Muscle layer of colon (tissue), 2 donors: ENCODE measurements at regions not wholly inside any gene's neighbourhood (a gene's known extent, or its start where the extent isn't known, plus 50 kb on each side); places are given as distances from the start of the nearest gene placed in this dataset.

ENCODE experiments used
- H3K27ac ChIP-seq: one replicate; pipeline ENCODE4 v1.7.0; 2013; ENCODE audit warnings: low read depth, mild to moderate bottlenecking, low read length, moderate library complexity
- H3K27me3 ChIP-seq, 2 donors: one replicate each; pipeline ENCODE4 v1.7.0; 2013; ENCODE audit warnings: low read length in 2 of 2, mild to moderate bottlenecking in 2 of 2; ENCODE audit not compliant: insufficient read depth in 2 of 2, control insufficient read depth in 1 of 2
- H3K36me3 ChIP-seq: one replicate; pipeline ENCODE4 v1.7.0; 2013; ENCODE audit warnings: mild to moderate bottlenecking, low read length; ENCODE audit not compliant: insufficient read depth
- H3K4me1 ChIP-seq: one replicate; pipeline ENCODE4 v1.7.0; 2013; ENCODE audit warnings: mild to moderate bottlenecking, low read length; ENCODE audit not compliant: insufficient read depth
- H3K4me3 ChIP-seq, 2 donors: one replicate each; pipeline ENCODE4 v1.7.0; 2013; ENCODE audit warnings: low read length in 2 of 2, low read depth in 1 of 2, mild to moderate bottlenecking in 1 of 2, moderate library complexity in 1 of 2
- H3K9ac ChIP-seq: one replicate; pipeline ENCODE4 v1.7.0; 2013; ENCODE audit warnings: low read length
- H3K9me3 ChIP-seq: one replicate; pipeline ENCODE4 v1.7.0; 2013; ENCODE audit warnings: mild to moderate bottlenecking, low read length
- donor health status: abdominal sarcoma.
- donor health status: Adenocarcinoma of cecum.

DNA sequence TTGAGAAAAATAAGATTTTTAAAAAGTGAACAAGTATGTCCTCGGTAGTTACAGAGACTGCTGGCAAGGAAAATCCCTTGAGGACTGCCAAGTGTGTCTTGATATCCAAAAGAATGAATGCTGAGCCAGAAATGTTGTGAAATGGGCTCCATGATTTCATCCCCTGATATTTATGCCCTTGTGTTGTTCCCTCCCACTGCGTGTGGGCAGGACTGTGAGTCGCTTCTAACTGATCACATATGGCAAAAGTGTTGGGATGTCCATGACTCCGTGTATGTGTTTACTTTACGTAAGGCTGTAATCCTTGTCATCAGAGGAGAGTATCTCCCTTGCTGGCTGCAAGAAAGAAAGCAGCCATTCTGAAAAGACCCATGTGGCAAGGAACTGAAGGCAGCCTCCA, 285.1 kb downstream of the SS18 start:
- H3K9ac ChIP-seq: no peak overlapping the region
- H3K4me3 ChIP-seq: no peak overlapping the region
- no peaks in the 10 kb centered on the region for H3K27me3 ChIP-seq
- H3K9me3 ChIP-seq: no peaks in the 10 kb centered on the region
- H3K4me1 ChIP-seq: no peaks in the 10 kb centered on the region
- no peak overlapping the region for H3K27ac ChIP-seq
- no peaks in the 10 kb centered on the region for H3K36me3 ChIP-seq

DNA sequence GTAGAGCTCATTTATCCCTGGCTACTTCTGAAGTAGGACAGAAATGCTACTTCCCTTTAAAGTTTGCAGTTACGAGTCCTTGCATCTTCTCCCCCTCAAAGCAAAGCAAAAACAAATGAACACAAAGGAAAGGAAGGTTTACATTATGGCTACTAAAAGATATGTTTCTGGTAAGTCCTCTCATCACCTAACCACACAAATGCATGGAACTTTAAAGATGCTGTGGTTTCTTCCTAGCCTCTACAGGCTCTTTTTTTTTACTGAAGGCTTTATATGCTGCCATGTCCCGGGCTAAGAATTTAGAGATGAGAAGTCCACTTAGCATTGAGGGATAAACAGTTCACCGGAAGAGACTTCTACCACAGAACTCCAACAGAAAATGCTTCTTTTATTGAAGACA, 291.2 kb downstream of the SS18 start:
- no peak overlapping the region for H3K9ac ChIP-seq
- no peaks in the 10 kb centered on the region for H3K9me3 ChIP-seq
- no peak overlapping the region for H3K27ac ChIP-seq
- no peaks in the 10 kb centered on the region for H3K36me3 ChIP-seq
- no peaks in the 10 kb centered on the region for H3K4me1 ChIP-seq
- no peak overlapping the region for H3K4me3 ChIP-seq
- H3K27me3 ChIP-seq: no peaks in the 10 kb centered on the region

DNA sequence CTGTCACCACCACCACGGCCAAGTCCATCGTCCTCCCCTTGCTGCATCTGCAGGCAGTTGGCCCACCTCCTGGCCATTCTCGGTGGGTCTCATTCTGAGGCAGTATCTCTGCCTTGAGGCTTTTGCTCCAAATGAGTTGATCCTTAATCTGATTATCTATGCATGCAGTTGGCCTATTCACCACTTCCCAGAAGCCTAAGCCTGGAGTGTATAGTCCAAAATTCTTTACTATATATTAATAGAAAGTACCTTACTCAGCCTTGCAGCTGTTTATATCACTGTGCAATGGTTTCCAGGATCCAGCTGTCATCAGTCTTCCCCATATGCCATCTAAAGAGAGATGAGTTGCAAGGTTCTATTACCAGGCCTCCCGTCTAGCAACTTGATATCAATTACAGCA, 292.4 kb downstream of the SS18 start:
- no peak overlapping the region for H3K9ac ChIP-seq

GRCh38 chr18:25795213-25795612, 295.2 kb downstream of the SS18 start:
- Histone ChIP-seq H3K9me3 (no peaks in the 10 kb centered on the region), H3K4me1 (no peaks in the 10 kb centered on the region), H3K9ac (no peak overlapping the region), H3K27me3 (no peaks in the 10 kb centered on the region), H3K4me3 (no peak overlapping the region), H3K36me3 (no peaks in the 10 kb centered on the region), H3K27ac (no peak overlapping the region)

More for the DNA sequence above, 292.4 kb downstream of the SS18 start:
- H3K27ac ChIP-seq: no peak overlapping the region
- H3K36me3 ChIP-seq: no peaks in the 10 kb centered on the region
- H3K4me3 ChIP-seq: no peak overlapping the region
- no peaks in the 10 kb centered on the region for H3K4me1 ChIP-seq
- H3K9me3 ChIP-seq: no peaks in the 10 kb centered on the region
- H3K27me3 ChIP-seq: no peaks in the 10 kb centered on the region

GRCh38 chr18:25787276-25787675, 303.1 kb downstream of the SS18 start:
- Histone ChIP-seq H3K27me3 (no peaks in the 10 kb centered on the region), H3K9me3 (no peaks in the 10 kb centered on the region), H3K9ac (no peak overlapping the region), H3K27ac (no peak overlapping the region), H3K4me3 (no peak overlapping the region), H3K4me1 (no peaks in the 10 kb centered on the region), H3K36me3 (no peaks in the 10 kb centered on the region)

- no peaks in the 10 kb centered on the region for H3K4me1 ChIP-seq
- H3K27me3 ChIP-seq: no peaks in the 10 kb centered on the region
- no peak overlapping the region for H3K27ac ChIP-seq
- no peak overlapping the region for H3K4me3 ChIP-seq
- no peaks in the 10 kb centered on the region for H3K9me3 ChIP-seq
- no peak overlapping the region for H3K9ac ChIP-seq
- no peaks in the 10 kb centered on the region for H3K36me3 ChIP-seq
Measured at GRCh38 chr18:25786758-25787157, 303.7 kb downstream of the SS18 start.

DNA sequence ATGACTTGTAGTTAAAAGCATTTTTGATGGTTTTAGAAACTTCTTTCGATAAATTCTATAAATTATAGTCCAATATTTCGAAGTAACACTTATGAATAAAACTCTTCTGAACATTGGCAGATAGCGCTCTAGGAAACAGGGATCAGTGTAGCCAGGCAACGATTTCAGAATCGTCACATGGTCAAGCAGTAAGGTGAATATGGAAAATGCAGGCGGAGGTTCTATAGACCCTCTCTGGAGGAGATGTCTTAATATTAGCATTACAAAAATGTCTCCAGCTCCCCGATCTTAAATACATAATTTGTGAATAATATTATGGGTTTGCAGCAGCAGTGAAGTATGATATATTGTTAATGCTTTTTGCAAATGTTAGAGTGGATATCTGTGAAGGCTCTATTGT, 310.3 kb downstream of the SS18 start:
- Histone ChIP-seq H3K27me3 (no peaks in the 10 kb centered on the region), H3K9me3 (no peaks in the 10 kb centered on the region), H3K36me3 (no peaks in the 10 kb centered on the region), H3K9ac (no peak overlapping the region), H3K4me3 (no peak overlapping the region), H3K4me1 (no peaks in the 10 kb centered on the region), H3K27ac (no peak overlapping the region)

DNA sequence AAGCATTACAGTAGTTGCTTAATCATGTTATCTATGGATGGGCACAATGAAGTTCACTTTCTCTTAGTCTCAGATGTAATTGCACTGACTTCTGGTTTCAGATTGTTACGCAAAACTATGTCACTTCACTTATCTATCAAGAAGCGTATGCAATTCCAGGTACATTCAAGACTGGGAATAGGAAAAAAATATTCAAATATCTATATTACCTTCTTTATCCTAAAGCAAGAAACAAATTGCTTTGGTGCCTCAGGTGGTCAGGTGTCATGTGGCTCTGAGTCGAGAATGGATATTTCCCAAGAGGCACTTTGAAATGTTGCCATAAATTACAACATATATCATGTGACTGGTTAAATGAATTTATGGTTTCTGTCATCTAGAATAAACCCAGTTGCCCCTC, 318.6 kb downstream of the SS18 start:
- H3K27me3 ChIP-seq: no peaks in the 10 kb centered on the region
- no peak overlapping the region for H3K4me3 ChIP-seq
- H3K9ac ChIP-seq: no peak overlapping the region
- H3K36me3 ChIP-seq: no peaks in the 10 kb centered on the region
- no peaks in the 10 kb centered on the region for H3K4me1 ChIP-seq
- no peaks in the 10 kb centered on the region for H3K9me3 ChIP-seq
- H3K27ac ChIP-seq: no peak overlapping the region

- Histone ChIP-seq H3K4me3 (no peak overlapping the region), H3K9me3 (no peaks in the 10 kb centered on the region), H3K9ac (no peak overlapping the region), H3K36me3 (no peaks in the 10 kb centered on the region), H3K27me3 (no peaks in the 10 kb centered on the region), H3K4me1 (no peaks in the 10 kb centered on the region), H3K27ac (no peak overlapping the region)
Measured at GRCh38 chr18:25764777-25765176, 325.6 kb downstream of the SS18 start.

GRCh38 chr18:25759111-25759510, 331.3 kb downstream of the SS18 start:
- H3K4me1 ChIP-seq: no peaks in the 10 kb centered on the region
- no peaks in the 10 kb centered on the region for H3K36me3 ChIP-seq
- no peaks in the 10 kb centered on the region for H3K27me3 ChIP-seq
- no peak overlapping the region for H3K27ac ChIP-seq
- H3K4me3 ChIP-seq: no peak overlapping the region
- no peak overlapping the region for H3K9ac ChIP-seq
- no peaks in the 10 kb centered on the region for H3K9me3 ChIP-seq

GRCh38 chr18:25743646-25744151, 346.7 kb downstream of the SS18 start:
- Histone ChIP-seq H3K36me3 (no peaks in the 10 kb centered on the region), H3K27me3 (no peaks in the 10 kb centered on the region), H3K4me1 (no peaks in the 10 kb centered on the region), H3K9me3 (no peaks in the 10 kb centered on the region), H3K9ac (no peak overlapping the region), H3K27ac (no peak overlapping the region), H3K4me3 (no peak overlapping the region)

GRCh38 chr18:25739376-25739775, 351.0 kb downstream of the SS18 start:
- H3K4me3 ChIP-seq: no peak overlapping the region
- H3K9ac ChIP-seq: no peak overlapping the region
- H3K4me1 ChIP-seq: no peaks in the 10 kb centered on the region
- no peaks in the 10 kb centered on the region for H3K27me3 ChIP-seq
- no peaks in the 10 kb centered on the region for H3K9me3 ChIP-seq
- no peak overlapping the region for H3K27ac ChIP-seq
- no peaks in the 10 kb centered on the region for H3K36me3 ChIP-seq
